ENCODE measurements at regions not wholly inside any gene's neighbourhood (a gene's known extent, or its start where the extent isn't known, plus 50 kb on each side); places are given as distances from the start of the nearest gene placed in this dataset.

DNA sequence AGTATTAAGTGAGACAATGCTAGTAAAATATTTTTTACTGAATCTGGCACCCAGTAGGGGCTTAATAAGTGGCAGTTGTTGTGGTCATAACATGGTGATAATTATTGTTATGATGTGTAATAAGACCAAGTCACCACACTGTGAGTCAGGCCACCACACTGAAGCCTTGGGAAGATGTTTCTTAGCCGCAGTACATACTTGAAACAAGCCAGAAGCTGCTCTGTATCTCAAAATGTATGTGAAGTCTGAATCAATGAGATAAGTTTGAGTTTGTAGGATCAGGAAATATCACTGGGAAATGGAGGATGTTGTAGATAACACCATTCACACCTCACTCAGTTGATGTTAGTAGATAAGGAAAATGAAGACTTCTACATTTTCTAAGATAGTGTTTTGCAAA, 51.3 kb upstream of the PTPN3 start:
- DNase-seq (ENCODE audit: low read depth) = no peak

DNA sequence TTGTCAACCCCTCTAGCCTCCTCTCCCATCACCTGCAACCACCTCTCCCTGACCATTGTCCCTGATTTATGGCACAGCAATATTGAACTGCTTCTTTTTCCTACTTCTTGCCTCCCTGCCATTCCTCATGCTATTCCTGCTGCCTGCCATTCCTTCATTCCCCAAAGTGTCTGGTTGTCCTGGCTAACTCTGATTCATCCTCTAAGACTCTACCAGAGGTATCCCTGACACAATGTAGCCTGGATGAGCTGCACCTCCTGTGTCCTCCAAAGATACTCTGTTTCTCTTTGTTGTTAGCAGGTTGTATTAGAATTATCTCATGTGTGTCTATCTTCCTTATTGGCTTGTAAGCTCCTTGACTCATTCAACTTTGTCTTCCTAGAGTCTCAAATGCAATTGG, 53.5 kb upstream of the PTPN3 start:
- DNase-seq (ENCODE audit: low read depth) = no peak

DNA sequence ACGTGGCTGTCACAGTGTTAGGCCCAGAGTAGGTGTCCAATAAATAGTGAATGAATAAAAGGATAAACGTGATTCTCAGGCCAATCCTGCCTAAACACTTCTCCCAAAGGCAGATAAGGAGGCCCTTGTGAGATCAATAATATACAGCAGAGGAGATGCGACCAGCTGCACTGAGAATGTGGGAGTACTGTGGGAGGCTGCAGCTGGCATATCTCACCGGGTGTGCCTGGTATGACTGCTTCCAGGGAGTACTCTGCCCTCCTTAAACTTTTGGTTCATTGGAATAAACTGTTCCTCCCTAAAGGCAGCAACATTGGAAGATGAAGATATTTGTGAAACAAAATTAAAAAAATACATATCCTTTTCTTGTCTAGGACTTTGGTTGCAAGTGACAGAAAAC, 57.1 kb upstream of the PTPN3 start:
- no peak for DNase-seq (ENCODE audit: low read depth)

DNA sequence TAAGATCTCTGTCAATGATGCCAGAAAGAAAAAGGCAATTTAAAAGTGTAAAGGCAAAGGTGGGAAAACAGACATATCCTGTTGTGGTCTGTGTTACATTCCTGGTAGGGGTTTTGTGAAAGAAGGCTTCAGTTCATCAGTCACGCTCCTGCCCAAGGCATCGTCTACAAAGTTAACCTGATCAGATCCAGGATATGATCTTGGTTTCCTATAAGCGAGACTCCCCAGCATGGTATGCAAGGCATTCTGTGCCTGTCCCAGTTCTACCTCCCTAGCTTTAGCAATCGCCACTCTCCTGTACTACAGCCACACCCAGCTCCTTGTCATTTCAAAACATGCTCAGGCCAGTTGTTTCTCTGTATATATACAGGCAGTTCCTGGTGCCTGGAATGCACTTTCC, 58.0 kb upstream of the PTPN3 start:
- DNase-seq (ENCODE audit: low read depth) = no peak

DNA sequence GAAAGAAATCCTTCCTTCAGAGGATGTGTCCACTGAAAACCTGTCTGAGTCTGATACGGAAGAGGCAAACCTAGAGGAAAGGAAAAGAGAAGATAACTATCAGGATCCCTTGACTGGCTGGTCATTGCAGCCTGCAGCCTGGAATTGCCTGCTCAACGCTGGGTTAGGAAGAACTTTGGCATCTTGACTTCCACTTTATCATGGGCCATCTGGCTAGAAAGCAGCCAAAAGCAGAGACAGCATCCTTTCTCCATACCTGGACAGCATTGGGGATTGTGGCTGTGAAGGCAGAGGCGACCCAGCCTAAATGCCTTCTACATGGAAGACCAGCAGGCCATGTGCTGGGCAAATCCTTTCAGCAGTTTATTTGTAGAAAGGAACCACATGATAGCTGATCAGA, 58.7 kb upstream of the PTPN3 start:
- no peak for DNase-seq (ENCODE audit: low read depth)

DNA sequence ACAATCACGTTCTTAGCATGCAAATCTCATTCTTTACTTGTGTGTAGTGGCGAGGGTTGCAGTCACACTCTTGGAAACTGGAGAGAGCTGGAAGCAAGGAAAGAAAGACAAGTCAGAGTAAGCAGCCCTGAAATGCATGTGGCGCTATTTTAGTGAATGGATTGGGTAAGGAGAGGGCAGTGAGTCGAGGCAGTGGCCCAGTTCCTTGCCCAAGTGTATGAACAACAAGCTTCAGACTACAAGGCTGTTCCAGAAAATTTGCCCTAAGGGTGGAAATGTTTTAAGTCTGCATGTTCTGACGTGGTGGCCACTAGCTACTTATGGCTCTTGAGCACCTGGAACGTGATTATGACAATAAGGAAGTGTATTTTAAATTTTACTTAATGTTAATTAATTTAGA, 59.4 kb upstream of the PTPN3 start:
- no peak for DNase-seq (ENCODE audit: low read depth)

DNA sequence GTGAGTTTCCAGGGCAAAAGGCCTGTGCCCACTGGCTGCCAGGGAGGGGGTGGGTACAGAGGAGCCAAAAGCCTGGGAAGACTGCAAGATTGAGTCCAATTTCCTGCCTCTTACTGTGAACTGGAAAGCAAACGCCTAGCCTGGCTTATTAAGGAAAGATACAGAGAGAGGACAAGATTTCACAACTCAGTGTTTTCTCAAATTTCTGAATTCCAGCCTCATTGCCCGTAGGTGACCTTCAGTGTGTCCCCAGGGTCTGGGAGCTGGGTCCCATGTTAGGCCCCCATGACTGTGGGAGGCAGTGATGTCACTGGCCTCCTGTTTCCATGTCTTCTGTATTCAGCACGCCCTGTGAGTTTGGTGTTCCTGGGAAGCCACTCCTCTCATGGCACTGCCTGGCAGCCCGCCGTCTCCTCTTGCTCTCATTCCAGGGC, 60.6 kb upstream of the PTPN3 start:
- DNase-seq (ENCODE audit: low read depth) = no peak

DNA sequence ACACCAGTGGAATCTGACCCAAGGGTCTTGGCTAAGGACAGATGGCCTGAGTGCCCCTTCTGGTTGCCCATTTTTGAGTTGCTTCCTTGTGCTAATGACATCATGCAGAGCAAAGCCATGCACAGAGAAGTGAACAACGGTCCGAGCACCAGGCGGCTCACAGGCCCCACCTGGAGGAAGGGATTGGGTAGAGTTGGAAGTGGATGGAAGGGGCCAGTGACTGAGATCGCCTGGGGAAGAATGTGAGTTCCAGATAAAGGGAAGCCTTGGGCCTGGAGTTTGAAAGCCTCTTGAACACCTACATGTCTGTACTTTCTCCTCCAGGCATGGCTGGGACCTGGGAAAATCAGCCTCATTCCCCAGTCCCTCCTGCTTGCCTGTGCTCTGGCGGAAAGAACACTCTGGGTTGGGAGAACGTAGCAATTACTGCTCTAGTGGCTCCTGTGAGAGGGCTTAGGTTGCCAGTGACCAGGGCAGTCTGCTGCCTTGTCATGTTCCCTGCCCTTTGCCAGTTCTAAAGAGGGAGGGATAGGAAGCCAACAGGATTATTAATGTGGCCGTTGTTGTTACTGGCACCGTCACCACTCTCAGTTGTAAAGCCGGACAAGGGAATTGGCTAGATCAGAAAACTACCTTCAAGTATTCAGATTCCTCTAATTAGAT, 62.5 kb upstream of the PTPN3 start:
- no peak for DNase-seq (ENCODE audit: low read depth)

DNA sequence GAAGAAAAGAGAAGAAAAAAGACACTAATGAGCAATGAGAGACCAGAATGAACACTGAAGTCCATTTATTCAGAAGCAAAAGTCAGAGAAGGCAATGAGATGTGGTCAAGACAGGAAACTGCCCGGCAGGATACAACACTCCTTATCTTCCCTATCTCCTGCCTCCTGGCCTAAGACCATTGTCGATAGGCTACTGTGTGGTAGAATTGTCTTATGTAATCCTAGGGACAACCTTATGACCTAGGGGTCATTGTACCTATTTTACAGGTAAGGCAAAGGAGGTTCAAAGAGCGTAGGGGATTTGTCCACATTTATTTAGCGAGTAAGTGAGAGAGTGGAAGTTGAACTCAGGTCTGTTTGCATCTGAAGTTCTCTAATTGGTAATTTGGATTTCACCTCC, 63.0 kb upstream of the PTPN3 start:
- DNase-seq (ENCODE audit: low read depth) = no peak

DNA sequence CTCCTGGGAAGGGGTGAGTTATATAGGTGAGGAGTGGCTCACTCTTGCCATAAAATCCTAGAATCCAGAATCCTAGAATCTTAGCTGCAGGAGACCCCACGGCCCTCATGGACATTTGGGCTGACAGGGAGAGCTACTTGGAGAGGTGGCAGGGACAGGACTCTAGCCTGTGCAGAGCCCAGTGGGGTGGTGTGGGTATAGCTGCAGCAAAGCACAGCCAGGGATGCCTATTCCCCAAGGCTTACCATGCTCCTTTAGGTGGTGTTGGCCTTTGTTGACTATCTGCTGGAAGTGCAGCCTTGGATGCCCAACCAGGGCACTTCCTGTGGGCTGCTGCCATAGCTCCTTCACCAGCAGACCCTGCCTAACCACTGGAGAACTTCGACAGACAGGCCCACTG, 70.0 kb upstream of the PTPN3 start:
- no peak for DNase-seq (ENCODE audit: low read depth)

DNA sequence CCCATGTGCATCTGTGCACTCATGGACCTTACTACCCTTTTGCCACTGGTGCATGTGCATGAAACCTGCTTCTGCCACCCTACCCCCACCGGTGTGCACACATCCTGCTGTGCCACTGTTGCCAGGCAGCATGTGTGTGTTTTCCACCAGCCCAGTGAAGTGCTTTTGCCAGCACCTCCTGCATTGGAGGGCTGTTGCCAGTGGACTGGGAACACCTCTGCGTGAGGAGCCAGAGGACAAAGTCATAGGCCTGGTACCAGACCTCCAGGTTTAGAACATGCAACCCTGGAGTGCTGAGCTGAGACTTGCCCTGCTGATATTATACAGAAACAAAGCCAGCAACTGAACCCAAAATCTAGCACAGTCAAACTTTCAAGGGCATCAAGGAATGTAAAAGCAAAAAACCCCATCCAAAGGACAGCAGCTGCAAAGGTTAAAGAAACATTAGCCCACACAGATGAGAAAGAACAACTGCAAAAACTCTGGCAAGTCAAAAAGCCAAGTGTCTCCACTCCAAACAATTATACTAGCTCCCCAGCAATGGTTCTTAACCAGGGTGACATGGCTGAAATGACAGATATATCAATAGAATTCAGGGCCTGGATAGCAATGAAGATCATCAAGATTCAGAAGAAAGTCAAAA, 70.6 kb upstream of the PTPN3 start:
- no peak for DNase-seq (ENCODE audit: low read depth)

DNA sequence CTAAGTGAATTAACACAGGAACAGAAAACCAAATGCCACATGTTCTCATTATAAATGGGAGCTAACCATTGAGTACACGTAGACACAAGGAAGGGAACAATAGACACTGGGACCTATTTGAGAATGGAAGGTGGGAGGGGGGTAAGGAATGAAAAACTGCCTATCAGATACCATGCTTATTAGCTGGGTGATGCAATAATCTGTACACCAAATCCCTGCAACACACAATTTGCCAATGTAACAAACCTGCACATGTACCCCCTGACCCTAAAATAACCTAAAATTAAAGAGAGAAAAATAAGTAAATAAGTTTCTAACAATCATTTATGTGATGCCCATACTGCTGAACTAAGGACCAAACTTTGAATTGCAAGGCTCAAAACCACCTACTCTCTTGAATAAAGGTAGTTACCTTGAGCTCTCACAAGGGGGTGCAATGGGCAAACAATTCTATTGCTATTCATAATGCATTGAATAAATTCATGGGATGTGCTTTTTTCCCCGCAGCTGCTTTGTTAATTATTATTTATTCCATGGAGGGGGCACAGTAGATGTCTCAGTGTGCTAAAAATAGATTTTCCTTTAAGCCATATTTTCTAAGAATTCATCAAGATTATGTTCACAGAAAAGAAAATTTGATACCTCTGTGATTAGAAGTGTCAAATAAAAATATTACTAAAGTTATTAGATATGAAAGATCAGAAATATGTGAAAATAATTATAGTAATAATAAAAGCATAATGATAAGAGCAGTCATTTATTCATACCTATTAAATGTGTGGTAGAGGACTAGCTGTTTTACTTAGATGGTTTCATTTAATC, 76.2 kb upstream of the PTPN3 start:
- DNase-seq (ENCODE audit: low read depth) = peak; percentile 10

DNA sequence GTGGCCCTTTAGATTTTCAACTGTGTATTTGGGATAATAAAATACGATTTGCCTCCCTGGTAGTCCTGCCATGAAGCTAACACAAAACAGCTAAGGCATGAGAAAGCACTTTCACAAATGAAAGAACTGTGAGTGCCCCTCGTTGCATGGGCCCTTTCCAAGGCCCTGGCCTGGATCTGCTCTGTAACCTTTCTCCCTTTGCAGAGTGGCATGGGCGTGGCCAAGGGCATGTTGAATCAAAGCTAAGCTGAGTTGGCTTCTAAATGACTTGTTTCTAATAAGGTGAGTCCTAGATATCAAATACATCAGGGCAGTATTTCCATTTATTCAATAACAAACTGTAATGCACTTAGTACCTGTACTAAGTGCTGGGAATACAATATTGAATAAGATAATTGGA, 78.7 kb upstream of the PTPN3 start:
- no peak for DNase-seq (ENCODE audit: low read depth)

DNA sequence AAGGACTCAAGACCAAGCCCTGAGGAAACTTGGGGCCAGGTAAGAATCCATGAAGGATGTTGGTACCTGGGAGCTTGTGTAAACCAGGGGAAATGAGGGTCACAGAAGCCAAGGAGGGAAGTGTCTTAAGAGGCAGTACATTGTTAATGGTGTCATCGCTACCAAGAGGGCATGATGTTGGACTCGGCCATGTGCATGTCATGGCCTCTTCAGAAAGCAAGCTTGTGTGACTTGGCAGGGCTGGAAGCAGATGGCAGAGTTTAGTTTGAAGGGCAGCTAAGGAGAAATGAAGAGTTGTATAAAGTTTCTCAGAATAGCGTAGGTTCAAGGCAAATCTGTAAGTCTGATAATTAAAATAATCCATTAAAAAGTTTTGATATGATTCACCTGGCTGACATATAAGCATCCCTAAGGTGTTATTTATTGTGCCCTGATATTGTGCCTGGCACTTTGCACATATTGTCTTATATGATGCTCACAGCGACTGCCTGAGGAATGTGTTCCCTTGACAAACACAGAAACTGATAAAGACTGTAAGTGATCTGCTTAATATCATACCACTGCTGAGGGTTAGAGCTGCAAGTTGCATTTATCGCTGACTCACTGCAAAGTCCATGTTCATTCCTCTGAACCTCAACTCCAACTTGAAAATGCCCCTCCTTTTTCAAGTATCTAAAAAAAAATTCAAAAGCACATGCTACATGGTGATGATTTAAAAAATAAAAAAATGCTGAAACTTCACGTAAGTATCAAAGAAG, 81.3 kb upstream of the PTPN3 start:
- no peak for DNase-seq (ENCODE audit: low read depth)

DNA sequence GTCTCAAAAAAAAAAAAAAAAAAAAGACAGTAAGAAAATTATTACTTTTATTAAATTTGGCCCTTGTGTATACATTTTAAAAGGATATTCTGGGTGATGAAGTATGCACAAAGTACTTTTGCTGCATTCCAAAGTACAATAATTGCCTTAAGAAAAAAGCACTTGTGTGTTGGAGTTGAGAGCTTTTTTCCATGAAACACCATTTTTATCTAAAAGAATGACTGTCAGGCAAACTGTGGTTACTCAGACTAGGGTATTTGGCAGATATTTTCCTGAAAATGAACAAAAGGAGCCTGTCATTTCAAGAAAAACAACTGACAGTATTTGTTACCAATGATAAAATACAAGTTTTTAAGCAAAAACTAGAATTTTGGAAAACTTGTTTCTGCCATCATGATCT, 84.3 kb upstream of the PTPN3 start:
- DNase-seq (ENCODE audit: low read depth) = no peak

DNA sequence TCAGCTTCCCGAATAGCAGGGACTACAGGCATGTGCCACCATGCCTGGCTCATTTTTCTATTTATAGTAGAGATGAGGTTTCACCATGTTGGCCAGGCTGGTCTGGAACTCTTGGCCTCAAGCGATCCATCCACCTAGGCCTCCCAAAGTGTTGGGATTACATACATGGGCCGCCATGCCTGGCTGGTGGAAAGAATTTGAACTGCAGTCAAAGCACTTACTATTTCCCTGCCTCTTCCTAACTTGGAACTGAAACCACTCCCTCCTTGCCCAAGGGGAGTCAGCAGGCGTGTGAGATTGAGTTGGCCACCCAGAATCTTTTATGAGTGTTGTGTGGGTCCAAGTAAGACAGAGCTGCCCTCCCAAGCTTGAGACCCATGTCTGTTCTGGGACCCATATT, 86.1 kb upstream of the PTPN3 start:
- no peak for DNase-seq (ENCODE audit: low read depth)

DNA sequence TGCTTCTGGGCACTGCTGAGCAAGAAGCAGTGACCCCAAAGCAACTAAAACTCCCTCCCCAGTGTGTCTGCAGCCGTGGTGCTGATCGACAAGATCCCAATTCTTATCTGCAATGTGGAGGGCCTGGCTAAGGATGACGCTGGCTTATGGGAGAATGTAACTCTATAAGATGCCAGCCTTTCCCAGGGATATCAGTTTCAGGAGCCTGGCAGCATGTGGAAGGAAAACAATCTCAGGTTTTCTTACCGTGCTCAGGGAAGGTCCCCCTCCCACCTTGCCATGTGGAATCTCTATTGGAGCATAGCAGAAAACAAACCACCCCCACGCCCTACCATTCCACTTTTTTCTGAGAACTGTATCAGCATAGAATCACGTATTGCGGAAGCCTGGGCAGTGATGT, 87.7 kb upstream of the PTPN3 start:
- no peak for DNase-seq (ENCODE audit: low read depth)

DNA sequence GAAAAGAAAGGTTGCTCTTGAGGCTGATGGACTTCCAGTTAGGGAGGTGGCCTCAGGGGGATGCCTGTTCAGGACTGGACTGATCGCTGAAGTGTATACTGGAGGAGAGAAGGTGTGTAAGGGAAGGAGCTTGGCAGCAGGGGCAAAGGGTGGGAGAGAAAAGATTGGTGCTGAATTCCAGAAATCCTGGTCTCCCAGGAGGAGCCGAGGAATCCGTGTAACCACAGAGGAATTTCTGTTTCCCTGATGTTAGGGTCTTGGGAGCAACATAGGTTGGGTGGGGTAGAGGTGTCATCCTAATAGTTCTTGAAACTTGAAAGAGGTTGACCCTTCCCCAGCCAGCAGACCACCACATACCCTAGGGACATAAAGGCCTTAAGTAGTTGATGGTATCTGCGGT, 88.9 kb upstream of the PTPN3 start:
- DNase-seq (ENCODE audit: low read depth) = no peak

DNA sequence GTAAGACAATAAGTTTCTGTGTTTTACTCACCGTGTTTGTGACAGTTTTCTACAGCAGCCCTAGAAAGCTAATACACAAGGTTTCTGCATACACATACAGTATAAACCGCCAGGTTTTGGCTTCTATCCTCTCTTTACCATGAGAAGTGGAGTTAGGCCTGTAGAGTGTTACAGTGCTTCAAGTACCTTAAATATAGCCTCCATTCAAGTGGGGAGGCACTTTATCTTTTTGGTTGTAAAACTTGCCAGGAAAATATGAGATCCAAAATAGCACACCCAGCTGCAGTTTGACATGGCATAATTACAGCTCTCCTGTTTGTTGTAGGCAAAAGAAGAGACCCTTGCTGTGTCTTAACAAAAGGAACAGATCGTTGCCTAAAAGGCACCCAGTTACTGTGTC, 90.3 kb upstream of the PTPN3 start:
- DNase-seq (ENCODE audit: low read depth) = no peak

DNA sequence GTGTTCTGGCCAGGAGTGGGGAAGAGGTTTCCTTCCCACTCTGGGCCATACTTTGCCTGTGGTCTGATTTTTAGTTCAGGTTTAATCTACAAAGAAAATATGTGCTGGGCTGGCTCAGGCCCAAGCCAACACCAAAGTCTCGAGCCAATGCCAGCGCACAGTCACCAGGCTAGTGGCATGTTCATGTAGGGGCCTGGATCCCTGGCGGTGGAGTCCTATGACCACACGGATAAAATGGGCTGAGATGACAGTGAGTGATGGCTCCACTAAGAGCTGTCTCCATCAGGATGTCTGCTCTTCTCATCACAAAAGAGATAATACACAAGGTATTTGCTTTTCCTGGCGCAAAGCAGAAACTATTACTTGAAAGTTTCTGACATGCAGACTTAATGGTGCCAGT, 92.9 kb upstream of the PTPN3 start:
- DNase-seq (ENCODE audit: low read depth) = no peak

DNA sequence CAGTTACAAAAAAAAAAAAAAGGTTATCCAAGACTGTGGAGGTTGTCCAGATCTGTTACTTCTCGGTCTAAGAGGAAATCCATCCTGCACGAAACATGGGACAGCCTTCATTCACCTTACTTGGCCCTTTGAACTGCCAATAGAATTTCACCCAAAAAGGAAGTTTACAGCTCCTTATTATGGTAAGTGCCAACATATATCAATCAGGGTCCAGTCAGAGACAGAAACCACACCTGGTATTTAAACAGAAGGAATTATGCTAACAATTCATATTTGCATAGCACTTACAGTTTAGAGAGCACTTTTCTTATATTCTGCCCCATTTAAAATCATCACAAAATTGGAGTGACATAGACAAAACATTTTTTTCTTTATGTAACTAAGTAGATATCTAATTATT, 93.6 kb upstream of the PTPN3 start:
- DNase-seq (ENCODE audit: low read depth) = no peak

DNA sequence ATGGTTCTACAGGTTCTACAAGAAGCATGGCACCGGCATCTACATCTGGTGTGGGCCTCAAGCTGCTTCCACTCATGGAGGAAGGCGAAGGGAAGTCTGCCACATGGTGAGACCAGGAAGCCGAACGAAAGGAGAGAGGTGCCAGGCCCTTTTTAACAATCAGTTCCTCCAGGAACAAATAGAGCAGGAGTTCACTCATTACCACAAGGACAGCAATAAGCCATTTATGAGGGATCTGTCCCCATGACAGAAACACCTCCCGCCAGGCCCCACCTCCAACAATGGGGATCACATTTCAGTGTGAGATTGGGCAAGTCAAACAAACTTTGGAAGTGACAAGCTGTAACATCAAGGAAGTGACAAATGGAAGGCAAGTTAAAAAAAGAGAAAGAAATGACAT, 95.5 kb upstream of the PTPN3 start:
- DNase-seq (ENCODE audit: low read depth) = no peak

DNA sequence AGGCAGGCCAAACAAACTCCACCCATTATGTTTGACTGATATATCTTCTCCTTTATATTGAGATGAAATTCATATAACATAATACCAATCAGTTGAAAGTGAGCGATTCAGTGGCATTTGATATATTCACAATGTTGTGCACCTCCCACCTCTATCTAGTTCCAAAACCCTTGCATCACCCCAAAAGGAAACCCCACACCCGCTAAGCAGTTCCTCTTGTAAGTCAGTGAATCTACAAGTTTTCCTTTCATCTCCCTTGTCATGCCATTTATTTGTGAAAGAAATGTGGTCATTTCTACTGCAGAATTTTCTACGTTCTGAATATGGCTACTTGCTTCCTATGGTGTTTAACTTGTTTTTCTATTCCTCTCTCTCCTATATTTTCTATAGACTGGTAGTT, 99.4 kb upstream of the PTPN3 start:
- no peak for DNase-seq (ENCODE audit: low read depth)

Data from GM04503 (cell line).